HEK293T (cell line): ENCODE measurements at regions not wholly inside any gene's neighbourhood (a gene's known extent, or its start where the extent isn't known, plus 50 kb on each side); places are given as distances from the start of the nearest gene placed in this dataset.
"Not testable (repeated sequence)": the region's sequence is repeated elsewhere in the genome, so short reads cannot be mapped to it uniquely, and the experiment has no call there.

ENCODE experiments used
- CTCF ChIA-PET: fragments of 350-600 bp; formaldehyde crosslinking; extraction: SDS; loops from one replicate; lab custom pipeline; 2021; ENCODE audit warnings: antibody characterized with exemption, inconsistent platforms; lab: Yijun Ruan, JAX
- POLR2A ChIA-PET: fragments of 350-600 bp; formaldehyde crosslinking; extraction: SDS; loops from one replicate; lab custom pipeline; 2020; ENCODE audit warnings: antibody characterized with exemption, inconsistent platforms; lab: Yijun Ruan, JAX
- DNase-seq: peaks from one replicate; pipeline ENCODE4 v3.0.0; 2012; ENCODE audit warnings: mixed read lengths; ENCODE audit errors: extremely low spot score
- ARNT ChIP-seq: fragments of 450-650 bp; IDR thresholded peaks from 2 replicates; pipeline ENCODE4 v1.6.1; 2017; ENCODE audit warnings: mild to moderate bottlenecking
- BHLHE40 ChIP-seq: fragments of 450-650 bp; IDR thresholded peaks from 2 replicates; pipeline ENCODE4 v1.6.1; 2016; ENCODE audit warnings: mild to moderate bottlenecking, moderate library complexity, borderline replicate concordance
- CTBP1 ChIP-seq: fragments of 450-650 bp; IDR thresholded peaks from 2 replicates; pipeline ENCODE4 v1.6.1; 2016; ENCODE audit warnings: borderline replicate concordance
- ELF4 ChIP-seq: fragments of 450-650 bp; IDR thresholded peaks from 2 replicates; pipeline ENCODE4 v1.6.1; 2017; ENCODE audit warnings: antibody characterized with exemption
- FOXA1 ChIP-seq: fragments of 450-650 bp; IDR thresholded peaks from 2 replicates; pipeline ENCODE4 v1.6.1; 2016; ENCODE audit warnings: mild to moderate bottlenecking
- FOXK2 ChIP-seq: fragments of 450-650 bp; IDR thresholded peaks from 2 replicates; pipeline ENCODE4 v1.6.1; 2016; ENCODE audit warnings: mild to moderate bottlenecking
- FOXM1 ChIP-seq: fragments of 450-650 bp; IDR thresholded peaks from 2 replicates; pipeline ENCODE4 v1.6.1; 2017; ENCODE audit warnings: mild to moderate bottlenecking, borderline replicate concordance
- HDGF ChIP-seq: fragments of 450-650 bp; IDR thresholded peaks from 2 replicates; pipeline ENCODE4 v1.6.1; 2017; ENCODE audit warnings: antibody characterized with exemption, borderline replicate concordance
- L3MBTL2 ChIP-seq: fragments of 450-650 bp; conservative IDR thresholded peaks from 2 replicates; pipeline ENCODE4 v1.6.1; 2016; ENCODE audit warnings: mild to moderate bottlenecking
- LEF1 ChIP-seq: fragments of 450-650 bp; IDR thresholded peaks from 2 replicates; pipeline ENCODE4 v1.6.1; 2017; ENCODE audit warnings: mild to moderate bottlenecking, borderline replicate concordance
- NFRKB ChIP-seq: fragments of 450-650 bp; IDR thresholded peaks from 2 replicates; pipeline ENCODE4 v1.6.1; 2016; ENCODE audit warnings: mild to moderate bottlenecking, moderate library complexity
- PKNOX1 ChIP-seq: fragments of 450-650 bp; IDR thresholded peaks from 2 replicates; pipeline ENCODE4 v1.6.1; 2016
- SP1 ChIP-seq: fragments of 450-650 bp; IDR thresholded peaks from 2 replicates; pipeline ENCODE4 v1.6.1; 2017
- SUZ12 ChIP-seq: fragments of 450-650 bp; IDR thresholded peaks from 2 replicates; pipeline ENCODE4 v1.6.1; 2016; ENCODE audit warnings: mild to moderate bottlenecking
- TARDBP ChIP-seq: fragments of 450-650 bp; IDR thresholded peaks from 2 replicates; pipeline ENCODE4 v1.6.1; 2016
- ZNF384 ChIP-seq: fragments of 450-650 bp; IDR thresholded peaks from 2 replicates; pipeline ENCODE4 v1.6.1; 2016

DNA sequence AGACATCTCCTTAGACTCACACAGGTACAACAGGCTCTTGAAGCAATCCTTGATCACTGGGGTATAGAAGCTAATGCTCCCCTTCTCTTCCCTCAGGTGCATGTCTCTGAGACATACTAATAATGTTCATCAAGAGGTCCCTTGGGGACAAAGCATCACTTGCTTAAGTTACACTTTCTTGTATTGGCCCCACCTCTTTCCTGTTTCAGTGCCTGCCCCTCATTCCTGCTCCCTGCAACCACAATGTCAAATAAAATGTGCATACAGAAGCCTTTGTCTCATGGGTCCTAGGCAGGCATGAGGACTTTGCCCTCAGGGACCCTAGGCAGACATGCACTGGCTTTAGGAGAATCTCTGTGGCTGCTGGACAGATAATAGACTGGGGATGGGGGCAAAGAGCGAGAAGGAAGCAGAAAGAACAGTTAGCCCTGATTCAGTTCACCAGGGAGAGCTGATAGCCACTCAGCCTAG is 175.0 kb upstream of the NPY start:
- ChIA-PET POLR2A (no interaction called here), CTCF (no interaction called here)
- TF ChIP-seq PKNOX1 (no peak), LEF1 (no peak), FOXK2 (no peak), ZNF384 (no peak), FOXA1 (no peak), TARDBP (no peak), HDGF (no peak), ELF4 (no peak), SP1 (no peak), FOXM1 (no peak), BHLHE40 (no peak), CTBP1 (no peak), ARNT (no peak)
- DNase-seq = no peak

DNA sequence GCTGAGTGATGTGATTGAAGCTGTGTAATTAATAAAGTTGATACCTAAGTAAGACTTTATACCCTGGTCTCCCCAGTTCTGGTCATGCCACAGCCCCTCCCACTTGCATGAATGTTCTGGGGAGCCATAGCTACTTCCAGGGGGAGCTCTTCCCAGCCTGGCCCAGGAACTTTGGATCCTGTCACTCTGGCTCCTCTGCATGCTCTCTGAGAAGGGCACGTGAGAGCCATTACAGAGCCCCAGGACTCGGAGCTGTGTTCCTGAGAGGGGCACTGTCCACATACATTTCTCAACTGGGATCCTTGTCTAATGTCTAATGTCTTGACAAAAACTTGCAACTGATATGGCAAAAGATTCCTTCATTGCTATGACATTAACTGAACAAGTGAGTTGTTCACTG is 173.9 kb upstream of the NPY start:
- POLR2A ChIA-PET = no interaction called here

GRCh38 chr7:24113506-24113905 is 170.5 kb upstream of the NPY start:
- ChIA-PET POLR2A (no interaction called here), CTCF (no interaction called here)
- no peak for DNase-seq
- no peak for TF ChIP-seq CTBP1
- TF ChIP-seq ELF4 = no peak
- no peak for TF ChIP-seq LEF1
- no peak for TF ChIP-seq SUZ12
- TF ChIP-seq FOXM1 = no peak
- no peak for TF ChIP-seq PKNOX1
- TF ChIP-seq BHLHE40 = no peak
- TF ChIP-seq FOXK2 = no peak
- no peak for TF ChIP-seq SP1
- no peak for TF ChIP-seq HDGF
- no peak for TF ChIP-seq L3MBTL2
- no peak for TF ChIP-seq FOXA1
- TF ChIP-seq ZNF384 = no peak
- TF ChIP-seq NFRKB = no peak
- TF ChIP-seq TARDBP = no peak
- no peak for TF ChIP-seq ARNT

More for the DNA sequence above, 173.9 kb upstream of the NPY start:
- DNase-seq = no peak
- CTCF ChIA-PET = no interaction called here
- TF ChIP-seq PKNOX1 (no peak), LEF1 (no peak), CTBP1 (no peak), SP1 (no peak)

GRCh38 chr7:24115661-24116060 is 168.3 kb upstream of the NPY start:
- POLR2A ChIA-PET = no interaction called here
- no peak for TF ChIP-seq SUZ12
- TF ChIP-seq ELF4 = no peak
- no peak for TF ChIP-seq ZNF384
- TF ChIP-seq PKNOX1 = no peak
- TF ChIP-seq CTBP1 = no peak
- no peak for TF ChIP-seq SP1
- no peak for TF ChIP-seq NFRKB
- CTCF ChIA-PET = no interaction called here
- no peak for DNase-seq

DNA sequence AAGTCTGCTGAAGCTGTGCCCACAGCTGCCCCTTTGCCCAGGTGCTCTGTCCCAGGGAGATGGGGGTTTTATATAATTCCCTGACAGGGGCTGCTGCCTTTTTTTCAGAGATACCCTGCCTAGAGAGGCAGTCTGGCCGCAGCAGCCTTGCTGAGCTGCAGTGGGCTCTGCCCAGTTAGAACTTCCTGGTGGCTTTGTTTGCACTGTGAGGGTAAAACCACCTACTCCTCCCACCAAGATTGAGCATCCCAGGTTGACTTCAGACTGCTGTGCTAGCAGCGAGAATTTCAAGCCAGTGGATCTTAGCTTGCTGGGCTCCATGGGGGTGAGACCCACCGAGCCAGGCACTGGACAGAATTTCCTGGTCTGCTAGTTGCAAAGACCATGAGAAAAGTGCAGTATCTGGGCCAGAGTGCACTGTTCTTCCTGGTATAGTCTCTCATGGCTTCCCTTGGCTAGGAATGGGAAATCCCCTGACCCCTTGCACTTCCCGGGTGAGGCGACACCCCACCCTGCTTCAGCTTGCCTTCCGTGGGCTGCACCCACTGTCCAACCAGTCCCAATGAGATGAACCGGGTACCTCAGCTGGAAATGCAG is 166.0 kb upstream of the NPY start:
- POLR2A ChIA-PET = not testable (repeated sequence)

DNA sequence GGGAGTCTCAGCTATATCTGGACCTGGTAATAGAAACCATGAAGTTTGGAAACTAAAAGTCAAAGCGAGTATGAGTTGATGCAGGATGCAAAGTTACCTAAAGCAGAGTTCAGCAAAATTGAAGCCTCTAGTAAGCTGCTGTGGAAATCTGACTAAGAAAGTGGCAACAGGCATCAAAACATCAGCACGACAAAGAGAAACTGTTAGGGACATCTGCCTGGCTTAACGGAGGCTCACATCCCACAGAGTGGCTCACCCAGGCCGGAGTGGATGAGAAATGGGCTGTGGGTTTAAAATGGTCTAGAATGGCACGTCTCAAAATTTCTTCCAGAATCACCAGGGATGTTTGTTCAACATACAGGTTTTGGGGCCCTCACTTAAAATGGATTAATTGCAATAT is 164.1 kb upstream of the NPY start:
- CTCF ChIA-PET = no interaction called here
- DNase-seq = no peak
- TF ChIP-seq ARNT (no peak), L3MBTL2 (no peak), SP1 (no peak), PKNOX1 (no peak), HDGF (no peak), FOXK2 (no peak), CTBP1 (no peak), BHLHE40 (no peak)
- POLR2A ChIA-PET = no interaction called here

More for the DNA sequence above, 166.0 kb upstream of the NPY start:
- CTCF ChIA-PET, DNase-seq: not testable (repeated sequence)
